Fibroblast of pulmonary artery (primary cell): ENCODE measurements at regions not wholly inside any gene's neighbourhood (a gene's known extent, or its start where the extent isn't known, plus 50 kb on each side); places are given as distances from the start of the nearest gene placed in this dataset.
A peak's percentile ranks its signal among the peaks of the same experiment; 100 is the strongest.

Source experiments
- DNase-seq: peaks from one replicate; pipeline ENCODE4 v3.0.0-alpha.2; 2010; ENCODE audit warnings: low read depth
- H3K4me3 ChIP-seq: replicated peaks from 2 replicates; pipeline ENCODE4 v1.5.1; 2011; ENCODE audit warnings: low read depth, mild to moderate bottlenecking, control low read depth, low read length, moderate library complexity
- TF ChIP-seq, protein P1 (sequence below): IDR thresholded peaks from 2 replicates; pipeline ENCODE4 v1.5.1; 2011; ENCODE audit warnings: mild to moderate bottlenecking, control low read depth, low read length, inconsistent platforms; ENCODE audit errors: missing control alignments

DNA sequence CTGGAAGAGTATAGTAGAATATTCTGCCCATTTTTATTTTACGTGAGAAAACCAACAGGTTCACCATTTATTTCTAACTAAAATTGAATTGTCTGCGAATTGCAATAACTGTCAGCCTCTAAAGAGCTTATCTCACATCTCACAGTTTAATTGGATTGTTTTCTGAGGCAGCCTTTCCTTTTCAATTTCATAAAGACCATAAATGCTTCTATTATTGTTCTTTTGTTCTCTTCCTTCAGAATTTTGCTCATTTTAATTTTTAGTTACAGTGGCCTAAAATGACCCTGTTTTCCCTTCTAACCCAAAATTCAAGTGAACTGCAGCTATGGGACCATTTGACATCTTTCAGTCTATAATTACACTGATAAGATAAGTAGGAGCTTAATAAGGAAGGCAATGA is 147.6 kb downstream of the KLHL28 start:
- TF ChIP-seq, protein P1, sequence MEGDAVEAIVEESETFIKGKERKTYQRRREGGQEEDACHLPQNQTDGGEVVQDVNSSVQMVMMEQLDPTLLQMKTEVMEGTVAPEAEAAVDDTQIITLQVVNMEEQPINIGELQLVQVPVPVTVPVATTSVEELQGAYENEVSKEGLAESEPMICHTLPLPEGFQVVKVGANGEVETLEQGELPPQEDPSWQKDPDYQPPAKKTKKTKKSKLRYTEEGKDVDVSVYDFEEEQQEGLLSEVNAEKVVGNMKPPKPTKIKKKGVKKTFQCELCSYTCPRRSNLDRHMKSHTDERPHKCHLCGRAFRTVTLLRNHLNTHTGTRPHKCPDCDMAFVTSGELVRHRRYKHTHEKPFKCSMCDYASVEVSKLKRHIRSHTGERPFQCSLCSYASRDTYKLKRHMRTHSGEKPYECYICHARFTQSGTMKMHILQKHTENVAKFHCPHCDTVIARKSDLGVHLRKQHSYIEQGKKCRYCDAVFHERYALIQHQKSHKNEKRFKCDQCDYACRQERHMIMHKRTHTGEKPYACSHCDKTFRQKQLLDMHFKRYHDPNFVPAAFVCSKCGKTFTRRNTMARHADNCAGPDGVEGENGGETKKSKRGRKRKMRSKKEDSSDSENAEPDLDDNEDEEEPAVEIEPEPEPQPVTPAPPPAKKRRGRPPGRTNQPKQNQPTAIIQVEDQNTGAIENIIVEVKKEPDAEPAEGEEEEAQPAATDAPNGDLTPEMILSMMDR = no peak
- H3K4me3 ChIP-seq = no peak overlapping the region
- DNase-seq = no peak

DNA sequence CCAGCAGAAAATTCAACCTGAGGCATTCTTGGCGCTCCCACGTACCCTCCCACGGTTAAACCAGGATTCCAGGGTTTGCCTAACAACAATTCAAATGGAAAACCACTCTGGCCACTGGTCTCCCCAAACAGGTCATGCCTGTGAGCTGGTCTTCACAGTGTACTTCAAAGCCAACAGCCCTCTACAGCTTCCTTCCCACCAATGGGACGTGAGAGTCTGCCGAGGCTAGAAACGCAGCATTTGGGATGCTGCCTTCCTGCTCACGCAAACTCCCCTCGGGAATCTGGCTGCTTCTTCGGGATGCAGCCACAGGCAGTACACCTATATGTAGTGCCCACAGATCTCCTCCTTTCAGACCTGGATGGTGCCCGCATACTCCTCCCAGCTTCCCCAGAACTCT is 149.1 kb downstream of the KLHL28 start:
- no peak overlapping the region for H3K4me3 ChIP-seq
- no peak for DNase-seq
- TF ChIP-seq, protein P1 = no peak

DNA sequence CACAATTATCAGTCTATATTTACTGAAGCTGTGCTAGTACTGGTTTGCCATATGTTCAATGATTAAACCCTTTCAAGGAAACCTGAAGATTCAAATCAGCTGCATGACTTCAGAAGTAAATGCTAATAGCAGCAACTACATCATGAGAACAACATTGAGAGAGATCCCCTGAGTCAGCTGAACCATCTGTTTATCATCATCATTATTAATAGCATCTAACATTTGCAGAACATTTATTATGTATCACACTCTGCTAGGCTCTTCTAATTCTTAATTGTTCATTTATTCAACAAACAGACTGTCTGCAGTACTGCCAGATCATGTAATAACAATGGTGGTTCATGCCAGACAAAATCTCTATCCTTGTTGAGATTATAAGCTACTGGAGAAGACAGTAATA is 157.4 kb downstream of the KLHL28 start:
- TF ChIP-seq, protein P1 = no peak
- DNase-seq = no peak
- H3K4me3 ChIP-seq = no peak overlapping the region

DNA sequence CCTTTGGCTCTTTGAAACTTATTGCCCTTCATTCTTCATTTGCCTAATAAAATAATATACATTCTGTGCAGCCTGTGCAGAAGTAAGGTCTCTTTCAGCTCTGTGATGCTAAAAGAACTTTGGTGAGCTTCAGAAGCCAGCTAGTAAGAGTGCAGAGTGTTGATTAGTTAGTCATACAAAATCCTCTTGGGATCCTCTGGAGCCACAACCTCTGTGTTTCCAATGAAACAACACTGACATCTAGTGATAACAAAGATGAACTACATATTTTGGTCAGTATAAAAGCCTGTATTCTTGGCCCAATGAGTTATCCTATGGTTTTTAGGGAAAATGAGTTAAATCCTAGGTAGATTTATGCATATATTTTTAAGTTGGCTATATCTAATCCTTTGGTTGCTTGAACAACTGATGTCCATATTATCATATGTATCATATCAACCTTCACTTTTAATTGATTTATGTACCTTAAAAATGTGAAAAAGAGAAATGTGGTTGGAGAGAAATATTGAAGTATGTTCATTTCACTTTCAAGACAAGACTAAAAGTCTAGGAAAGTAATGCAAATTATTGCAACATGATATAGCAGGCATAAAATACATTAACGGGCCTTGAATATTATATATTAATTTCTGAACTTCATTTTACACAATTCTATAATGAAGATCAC is 158.4 kb downstream of the KLHL28 start:
- TF ChIP-seq, protein P1 = peak; percentile 62
- H3K4me3 ChIP-seq = no peak overlapping the region
- DNase-seq = peak; percentile 83

DNA sequence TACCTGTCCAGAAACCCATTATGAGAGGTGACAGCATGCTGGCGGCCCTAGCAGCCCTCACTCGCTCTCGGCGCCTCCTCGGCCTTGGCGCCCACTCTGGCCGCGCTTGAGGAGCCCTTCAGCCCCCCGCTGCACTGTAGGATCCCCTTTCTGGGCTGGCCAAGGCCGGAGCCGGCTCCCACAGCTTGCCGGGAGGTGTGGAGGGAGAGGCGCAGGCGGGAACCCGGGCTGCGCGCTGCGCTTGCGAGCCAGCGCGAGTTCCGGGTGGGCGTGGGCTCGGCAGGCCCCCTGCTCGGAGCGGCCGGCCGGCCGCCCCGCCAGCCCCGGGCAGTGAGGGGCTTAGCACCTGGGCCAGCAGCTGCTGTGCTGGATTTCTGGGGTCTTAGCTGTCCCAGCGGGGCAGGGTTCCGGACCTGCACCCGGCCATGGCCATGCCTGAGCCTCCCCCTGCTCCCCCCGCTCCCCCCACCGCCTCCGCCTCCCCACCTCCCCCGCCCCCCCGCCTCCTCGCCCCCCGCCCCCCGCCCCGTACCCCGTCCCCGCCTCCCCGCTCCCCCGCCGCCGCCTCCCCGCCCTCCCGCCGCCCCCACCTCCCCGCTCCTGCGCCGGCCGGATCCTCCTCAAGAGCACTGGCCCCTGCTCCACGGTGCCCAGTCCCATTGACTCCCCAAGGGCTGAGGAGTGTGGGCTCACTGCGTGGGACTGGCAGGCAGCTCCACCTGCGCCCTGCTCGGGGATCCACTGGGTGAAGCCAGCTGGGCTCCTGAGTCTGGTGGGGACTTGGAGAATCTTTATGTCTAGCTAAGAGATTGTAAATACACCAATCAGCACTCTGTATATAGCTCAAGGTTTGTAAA is 163.1 kb downstream of the KLHL28 start:
- DNase-seq = no peak
- TF ChIP-seq, protein P1 = no peak
- H3K4me3 ChIP-seq = peak overlapping the region; percentile 38

DNA sequence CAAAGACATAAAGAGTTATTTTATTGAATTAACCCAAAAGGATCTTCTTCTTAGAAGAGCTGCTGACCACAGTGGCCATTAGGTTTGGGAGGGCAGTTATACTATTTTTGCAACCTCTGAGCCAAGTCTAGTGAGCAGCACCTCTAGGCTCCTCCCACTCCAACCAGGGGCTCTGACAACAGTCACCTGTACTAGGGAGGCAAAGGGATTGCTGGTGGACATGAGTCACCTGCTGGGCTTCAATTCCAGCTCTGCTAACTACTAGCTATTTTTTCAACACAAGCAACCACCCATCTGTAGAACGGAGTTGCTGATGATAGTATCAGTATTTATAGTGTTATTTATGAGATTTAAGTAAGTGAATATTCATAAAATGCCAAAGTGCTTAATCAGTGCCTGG is 166.0 kb downstream of the KLHL28 start:
- DNase-seq = no peak
- H3K4me3 ChIP-seq = no peak overlapping the region
- TF ChIP-seq, protein P1 = no peak
